Breast epithelium (tissue), 4 donors: ENCODE measurements at regions not wholly inside any gene's neighbourhood (a gene's known extent, or its start where the extent isn't known, plus 50 kb on each side); places are given as distances from the start of the nearest gene placed in this dataset.

Experiments used
- DNase-seq, 2 donors: peaks; one replicate each; pipeline ENCODE4 v3.0.0-alpha.2; 2019; ENCODE audit warnings: low spot score in 2 of 2
- H3K27ac ChIP-seq, 2 donors: fragments of 200-600 bp; sonication (generic) in 1 of 2; one replicate each; pipeline ENCODE4 v1.5.1; 2016 to 2019; ENCODE audit warnings: mild to moderate bottlenecking in 1 of 2
- H3K27me3 ChIP-seq, 2 donors: fragments of 200-600 bp; sonication (generic) in 1 of 2; one replicate each; pipeline versions ENCODE4 v1.5.1 to v1.6.0; 2017 to 2019; ENCODE audit warnings: control low read depth in 1 of 2, mild to moderate bottlenecking in 1 of 2
- H3K36me3 ChIP-seq: fragments of 200-600 bp; one replicate; pipeline ENCODE4 v1.5.1; 2019
- H3K4me1 ChIP-seq, 2 donors: fragments of 200-600 bp; sonication (generic); one replicate each; pipeline ENCODE4 v1.5.1; 2016 to 2019; ENCODE audit warnings: control low read depth in 1 of 2
- H3K4me3 ChIP-seq, 3 donors: fragments of 200-600 bp; sonication (generic); 1 replicate in 2 of 3; 2 replicates in 1 of 3; pipeline ENCODE4 v1.5.1; 2016 to 2019; ENCODE audit warnings: mild to moderate bottlenecking in 3 of 3, moderate library complexity in 2 of 3
- H3K9me3 ChIP-seq, 2 donors: fragments of 200-600 bp; sonication (generic) in 1 of 2; one replicate each; pipeline ENCODE4 v1.5.1; 2016 to 2019; ENCODE audit warnings: control low read depth in 1 of 2
- CTCF ChIP-seq, 3 donors: fragments of 450-650 bp; IDR thresholded peaks; one replicate each; pipeline ENCODE4 v1.5.1; 2016 to 2017; ENCODE audit warnings: antibody characterized with exemption in 3 of 3, mild to moderate bottlenecking in 3 of 3, moderate library complexity in 3 of 3
- POLR2A ChIP-seq: fragments of 450-650 bp; IDR thresholded peaks from one replicate; pipeline ENCODE4 v1.6.1; 2016; ENCODE audit warnings: antibody characterized with exemption, mild to moderate bottlenecking, moderate library complexity
- POLR2AphosphoS5 ChIP-seq, 3 donors: sonication (generic); formaldehyde crosslinking; IDR thresholded peaks; one replicate each; pipeline ENCODE4 v1.6.1; 2017; ENCODE audit warnings: antibody characterized with exemption in 3 of 3
- intact Hi-C: fragments of 100-400 bp; cut with DNase I; formaldehyde crosslinking; loops from one replicate; pipeline ENCODE4 v1.15.1; 2023; ENCODE audit warnings: low total_unique reads

- Histone ChIP-seq H3K4me3 (no peak overlapping the region), H3K9me3 (no peaks in the 10 kb centered on the region), H3K27ac (no peak overlapping the region), H3K4me1 (no peaks in the 10 kb centered on the region), H3K27me3 (no peaks in the 10 kb centered on the region), H3K36me3 (no peaks in the 10 kb centered on the region)
- DNase-seq, result no peak
- intact Hi-C loops, result loop anchor here (2.0 kb wide), 1 partner anchor 47 kb away; no protein-coding TSS in a partner anchor
- TF ChIP-seq CTCF (IDR thresholded peaks at IDR 0.05) (no peak), POLR2AphosphoS5 (IDR thresholded peaks at IDR 0.05) (no peak), POLR2A (no peak)
Measured at GRCh38 chr9:115397591-115398312, 279.8 kb upstream of the TNC start.

- intact Hi-C loops, result loop anchor here (2.0 kb wide), 1 partner anchor 47 kb away; no protein-coding TSS in a partner anchor
- no peaks in the 10 kb centered on the region for H3K27me3 ChIP-seq
- H3K36me3 ChIP-seq, result no peaks in the 10 kb centered on the region
- no peak for DNase-seq
- H3K4me1 ChIP-seq, result no peaks in the 10 kb centered on the region
- H3K4me3 ChIP-seq, result no peak overlapping the region
- no peak overlapping the region for H3K27ac ChIP-seq
- H3K9me3 ChIP-seq, result no peaks in the 10 kb centered on the region
- TF ChIP-seq POLR2AphosphoS5 (IDR thresholded peaks at IDR 0.05), result no peak
- no peak for TF ChIP-seq CTCF (IDR thresholded peaks at IDR 0.05)
- TF ChIP-seq POLR2A, result no peak
Measured at GRCh38 chr9:115398313-115398650, 280.3 kb upstream of the TNC start.

GRCh38 chr9:115398996-115399395 is 281.0 kb upstream of the TNC start:
- TF ChIP-seq POLR2AphosphoS5 (IDR thresholded peaks at IDR 0.05), result no peak
- no peak for TF ChIP-seq POLR2A
- no peak for TF ChIP-seq CTCF (IDR thresholded peaks at IDR 0.05)
- H3K9me3 ChIP-seq, result no peaks in the 10 kb centered on the region
- H3K4me3 ChIP-seq, result no peak overlapping the region
- intact Hi-C loops, result loop anchor here (2.0 kb wide), 1 partner anchor 48 kb away; no protein-coding TSS in a partner anchor
- H3K4me1 ChIP-seq, result no peaks in the 10 kb centered on the region
- H3K36me3 ChIP-seq, result no peaks in the 10 kb centered on the region
- no peak for DNase-seq
- H3K27ac ChIP-seq, result no peak overlapping the region
- H3K27me3 ChIP-seq, result no peaks in the 10 kb centered on the region

- H3K4me3 ChIP-seq, result no peak overlapping the region
- no peaks in the 10 kb centered on the region for H3K4me1 ChIP-seq
- no peaks in the 10 kb centered on the region for H3K9me3 ChIP-seq
- DNase-seq, result no peak
- no peaks in the 10 kb centered on the region for H3K27me3 ChIP-seq
- TF ChIP-seq CTCF (IDR thresholded peaks at IDR 0.05) (no peak), POLR2A (no peak), POLR2AphosphoS5 (IDR thresholded peaks at IDR 0.05) (no peak)
- intact Hi-C loops, result no loop called here
- no peak overlapping the region for H3K27ac ChIP-seq
- H3K36me3 ChIP-seq, result no peaks in the 10 kb centered on the region
Measured at GRCh38 chr9:115400796-115401195, 282.8 kb upstream of the TNC start.

- no peak for DNase-seq
- Histone ChIP-seq H3K4me1 (no peaks in the 10 kb centered on the region), H3K27me3 (no peaks in the 10 kb centered on the region), H3K27ac (no peak overlapping the region), H3K36me3 (no peaks in the 10 kb centered on the region), H3K9me3 (no peaks in the 10 kb centered on the region), H3K4me3 (no peak overlapping the region)
- intact Hi-C loops, result no loop called here
- TF ChIP-seq CTCF (IDR thresholded peaks at IDR 0.05), result no peak
- TF ChIP-seq POLR2A, result no peak
- TF ChIP-seq POLR2AphosphoS5 (IDR thresholded peaks at IDR 0.05), result no peak
Measured at GRCh38 chr9:115401756-115402327, 283.9 kb upstream of the TNC start.
